NOMO-1 treated with dmso at 0.1 percent for 144 hours (cell line): ENCODE measurements at regions not wholly inside any gene's neighbourhood (a gene's known extent, or its start where the extent isn't known, plus 50 kb on each side); places are given as distances from the start of the nearest gene placed in this dataset.
"Not testable (repeated sequence)": the region's sequence is repeated elsewhere in the genome, so short reads cannot be mapped to it uniquely, and the experiment has no call there.

Experiments used
- DNase-seq: peaks from one replicate; lab custom pipeline; 2025; ENCODE audit not compliant: unreplicated experiment; lab: John Stamatoyannopoulos, UW

DNA sequence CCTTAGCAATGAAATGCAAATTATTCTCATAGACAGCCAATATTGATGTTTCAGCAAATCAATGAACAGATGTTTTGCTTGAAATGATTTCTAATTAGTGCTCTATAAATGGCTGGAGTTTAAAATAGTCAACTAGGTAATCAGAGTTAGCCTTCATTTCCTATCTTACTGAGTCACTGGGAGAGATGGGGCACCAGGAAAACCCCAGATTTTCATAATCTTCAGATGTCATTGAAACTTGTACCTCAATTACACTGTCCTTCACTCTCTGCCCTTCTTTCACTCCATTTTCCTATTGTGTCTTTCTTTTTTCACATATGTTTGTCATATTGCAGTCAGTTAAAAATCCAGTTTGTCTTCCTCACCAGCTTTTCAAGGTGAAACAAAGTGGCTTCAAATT lies 92.7 kb downstream of the C12orf75 start:
- DNase-seq = no peak

DNA sequence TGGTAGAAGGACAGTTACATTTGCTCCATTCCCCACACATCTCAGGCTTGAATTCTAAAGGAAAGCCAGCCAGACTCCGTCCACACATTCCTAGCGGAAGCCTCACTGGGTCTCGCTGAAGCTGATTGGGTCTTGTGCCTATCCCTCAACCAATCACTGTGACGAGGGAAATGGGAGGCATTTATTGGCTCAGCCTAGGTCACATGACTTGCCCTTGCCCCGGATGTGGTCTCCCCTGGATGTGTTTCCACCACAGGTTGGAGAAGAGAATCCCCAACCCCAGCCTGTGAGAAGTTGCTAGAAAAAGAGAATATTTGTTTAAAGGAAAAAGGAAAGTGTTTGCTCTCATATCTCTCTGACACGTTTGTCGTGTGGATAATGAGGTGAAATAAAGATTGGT lies 93.4 kb downstream of the C12orf75 start:
- DNase-seq = no peak

DNA sequence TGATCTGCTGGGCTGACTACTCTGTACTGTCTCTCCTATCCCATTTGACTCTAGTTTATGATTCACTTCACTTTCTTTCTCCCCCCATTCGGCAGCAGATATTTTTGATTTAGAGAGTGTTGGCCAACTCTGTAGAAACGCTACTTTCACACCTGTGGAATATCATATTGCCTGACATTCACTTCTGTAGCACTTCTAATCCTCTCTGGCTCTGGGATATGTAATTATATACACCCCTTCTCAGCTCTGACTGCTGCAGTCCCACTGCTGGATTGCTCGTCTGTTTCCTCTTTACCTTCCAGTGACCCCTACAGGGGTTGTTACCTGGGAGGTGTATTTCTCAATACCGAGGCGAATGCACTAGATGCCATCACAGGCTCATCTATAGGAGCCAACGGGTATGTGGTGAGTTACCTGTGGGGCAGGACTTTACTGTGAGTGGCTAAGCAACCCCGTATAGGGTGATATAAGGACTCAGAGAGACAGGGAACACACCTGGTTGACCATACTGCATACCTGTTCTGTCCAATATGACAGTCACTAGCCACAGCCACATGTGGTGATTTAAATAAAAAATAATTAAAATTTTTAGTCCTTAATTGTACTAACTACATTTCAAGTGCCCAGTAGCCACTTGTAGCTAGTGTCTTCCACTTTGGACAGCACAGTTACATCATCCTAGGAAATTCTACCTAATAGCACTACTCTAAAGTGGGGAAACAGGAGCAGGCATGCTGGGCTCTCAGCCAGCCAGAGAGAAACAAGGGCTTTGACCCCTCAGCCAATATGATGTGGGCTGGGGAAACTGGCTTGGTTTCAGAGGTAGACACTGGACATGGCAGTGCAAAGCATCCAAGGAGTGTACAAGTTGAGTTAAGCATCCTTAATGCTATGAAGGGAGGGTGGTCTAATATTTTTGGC lies 95.0 kb downstream of the C12orf75 start:
- DNase-seq = no peak

DNA sequence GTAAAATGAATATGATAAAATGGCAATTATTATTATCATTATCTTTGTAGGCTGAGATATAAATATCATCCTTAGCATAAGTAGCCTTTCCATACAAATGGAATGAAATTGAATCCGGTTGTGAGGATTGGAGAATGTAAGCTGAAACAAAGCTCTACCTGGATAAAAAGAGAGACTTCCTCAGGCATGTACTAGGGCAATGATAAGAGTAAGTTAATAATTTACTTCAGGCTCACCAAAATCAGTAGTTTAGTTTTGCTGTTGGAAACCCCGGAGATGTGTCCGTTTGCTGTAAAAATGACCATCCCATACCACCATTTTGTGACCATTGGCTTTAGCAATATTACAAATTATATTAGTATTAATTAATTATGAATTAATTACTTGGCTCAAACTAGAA lies 96.3 kb downstream of the C12orf75 start:
- DNase-seq = no peak

DNA sequence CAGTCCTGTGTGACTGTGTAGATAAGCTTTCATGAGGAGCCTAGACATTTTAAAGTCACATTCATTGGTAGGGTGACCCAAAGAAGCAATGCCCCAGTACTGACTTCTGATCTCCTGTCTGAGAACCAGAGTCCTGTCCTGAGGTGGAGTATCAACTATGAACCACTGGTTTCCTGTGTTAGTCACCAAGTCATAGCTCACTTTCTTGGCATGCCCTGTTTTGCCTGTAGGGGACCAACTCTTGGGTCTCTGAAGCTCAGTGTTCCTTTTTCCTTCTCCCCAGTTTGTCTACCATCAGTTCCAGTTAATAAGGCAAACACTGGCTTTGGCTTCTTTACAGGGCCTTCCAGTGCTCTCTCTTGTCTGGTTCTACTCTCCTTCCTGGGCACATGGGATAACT lies 97.4 kb downstream of the C12orf75 start:
- no peak for DNase-seq

DNA sequence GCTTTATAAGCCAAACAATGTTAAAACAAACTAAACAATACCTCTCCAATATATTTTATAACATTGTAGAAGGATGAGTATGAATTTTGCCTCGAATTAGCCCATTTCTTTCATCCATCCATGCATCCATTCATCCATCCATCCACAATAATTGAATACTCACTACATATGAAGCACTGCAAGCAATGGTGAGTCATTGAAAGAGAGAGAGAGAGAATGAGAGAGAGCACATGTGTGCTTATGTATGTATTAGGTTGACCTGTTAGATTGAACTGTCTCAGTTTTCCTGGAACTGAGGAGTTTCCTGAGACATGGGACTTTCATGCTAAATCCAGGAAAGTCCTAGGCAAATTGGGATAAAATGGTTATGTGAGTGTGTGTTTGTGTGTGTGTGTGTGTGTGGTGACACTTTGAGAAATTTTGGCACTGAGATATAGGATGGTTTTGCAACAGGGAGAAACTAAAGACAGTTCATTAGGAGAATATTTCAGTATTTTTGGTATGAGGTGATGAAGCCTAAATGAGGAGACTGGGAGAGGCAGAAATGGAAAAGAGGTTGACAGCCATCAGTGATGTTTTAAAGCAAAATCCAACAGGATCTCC lies 98.4 kb downstream of the C12orf75 start:
- DNase-seq = no peak

DNA sequence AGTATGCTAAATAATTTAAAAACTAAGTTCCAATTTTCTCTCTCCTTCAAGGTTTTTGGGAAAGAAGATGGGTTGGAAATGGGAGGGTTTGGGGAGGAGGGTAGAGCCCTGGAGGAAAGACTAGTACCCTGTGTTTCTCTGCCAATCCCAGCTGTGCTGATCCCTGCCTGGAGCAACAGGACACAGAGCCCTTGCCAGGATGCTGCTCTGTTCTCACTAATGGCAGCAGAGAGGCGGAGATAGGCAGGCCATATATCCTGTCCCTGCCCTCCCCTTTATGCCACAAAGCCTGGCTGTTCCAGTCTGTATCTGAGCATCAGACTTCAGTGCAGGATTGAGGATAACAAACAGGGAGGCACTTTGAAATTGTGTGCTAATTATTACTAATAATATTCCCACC lies 99.0 kb downstream of the C12orf75 start:
- no peak for DNase-seq

DNA sequence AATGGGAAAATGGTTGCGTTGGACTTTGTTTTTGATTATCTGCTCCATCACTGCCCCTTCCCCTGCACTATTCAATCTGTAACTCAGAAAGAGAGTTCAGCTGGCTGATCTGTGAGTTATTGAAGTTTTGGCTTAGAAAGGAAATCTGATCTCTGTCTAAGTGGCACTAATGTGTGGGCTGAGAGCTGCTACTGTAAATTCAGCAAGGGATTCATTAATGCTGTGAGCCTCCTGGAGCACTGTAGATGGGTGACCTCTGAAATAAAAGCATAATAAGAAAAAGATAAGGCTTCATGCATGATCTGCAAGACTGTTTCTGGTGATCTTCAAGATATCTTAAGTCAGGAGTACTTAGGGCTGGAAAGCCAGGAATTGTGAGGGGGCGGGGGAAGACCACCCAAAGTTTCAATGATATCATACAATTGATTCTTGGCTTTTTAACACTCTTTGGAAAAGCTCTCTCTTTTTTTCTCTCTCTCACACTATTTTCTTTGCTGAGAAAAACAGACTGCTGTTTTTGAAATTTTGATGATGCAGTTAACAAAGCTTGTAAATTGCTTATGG lies 101.1 kb downstream of the C12orf75 start:
- no peak for DNase-seq

DNA sequence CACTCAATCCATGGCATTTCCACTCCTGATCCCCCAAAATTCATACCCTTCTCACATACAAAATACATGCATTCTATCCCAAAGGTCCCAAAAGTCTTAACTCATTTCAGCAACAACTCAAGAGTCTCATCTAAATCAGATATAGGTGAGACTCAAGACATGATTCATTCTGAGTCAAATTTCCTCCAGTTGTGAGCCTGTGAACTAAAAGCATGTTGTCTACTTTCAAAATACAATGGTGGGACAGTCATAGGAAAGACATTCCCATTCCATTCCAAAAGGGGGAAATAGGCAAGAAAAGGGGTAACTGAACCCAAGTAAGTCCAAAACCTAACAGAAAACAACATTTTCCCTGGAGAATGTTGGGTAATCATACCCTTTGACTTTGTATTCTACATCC lies 103.3 kb downstream of the C12orf75 start:
- DNase-seq = no peak

DNA sequence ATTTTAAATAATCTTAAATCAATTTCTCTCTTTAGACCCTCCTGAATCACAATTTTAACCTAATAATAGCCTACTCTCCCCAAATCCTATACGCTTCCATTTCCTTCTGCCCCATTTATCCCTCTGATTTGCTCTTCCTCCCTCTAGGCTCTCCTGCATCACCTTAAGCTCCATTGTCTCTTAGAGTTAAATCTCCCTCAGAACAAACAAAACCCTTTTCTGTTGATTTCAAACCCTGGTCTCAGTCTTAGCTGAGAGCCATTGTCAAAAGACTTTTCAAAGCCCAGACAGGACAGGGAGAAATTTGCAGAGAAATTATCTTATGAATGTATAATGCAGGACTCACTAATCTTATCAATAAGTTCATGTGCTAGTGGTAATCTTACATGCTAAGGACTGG lies 106.1 kb downstream of the C12orf75 start:
- DNase-seq = no peak

DNA sequence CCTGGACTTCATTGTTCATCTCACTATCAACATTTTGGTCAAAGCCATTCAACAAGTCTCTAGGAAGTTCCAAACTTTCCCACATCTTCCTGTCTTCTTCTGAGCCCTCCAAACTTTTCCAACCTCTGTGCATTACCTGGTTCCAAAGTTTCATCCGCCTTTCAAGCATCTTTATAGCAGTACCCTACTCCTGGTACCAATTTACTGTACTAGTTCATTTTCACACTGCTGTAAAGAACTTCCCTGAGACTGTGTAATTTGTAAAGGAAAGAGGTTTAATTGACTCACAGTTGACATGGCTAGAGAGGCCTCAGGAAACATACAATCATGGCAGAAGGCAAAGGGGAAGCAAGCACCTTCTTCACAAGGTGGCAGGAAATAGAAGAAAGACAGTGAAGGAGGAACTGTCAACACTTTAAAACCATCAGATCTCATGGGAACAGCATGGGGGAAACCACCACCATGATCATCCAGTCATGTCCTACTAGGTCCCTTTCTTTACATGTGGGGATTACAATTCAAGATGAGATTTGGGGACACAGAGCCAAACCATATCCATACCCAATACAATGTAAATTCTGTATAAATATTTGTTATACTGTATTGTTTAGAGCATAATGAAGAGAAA lies 109.7 kb downstream of the C12orf75 start:
- no peak for DNase-seq

DNA sequence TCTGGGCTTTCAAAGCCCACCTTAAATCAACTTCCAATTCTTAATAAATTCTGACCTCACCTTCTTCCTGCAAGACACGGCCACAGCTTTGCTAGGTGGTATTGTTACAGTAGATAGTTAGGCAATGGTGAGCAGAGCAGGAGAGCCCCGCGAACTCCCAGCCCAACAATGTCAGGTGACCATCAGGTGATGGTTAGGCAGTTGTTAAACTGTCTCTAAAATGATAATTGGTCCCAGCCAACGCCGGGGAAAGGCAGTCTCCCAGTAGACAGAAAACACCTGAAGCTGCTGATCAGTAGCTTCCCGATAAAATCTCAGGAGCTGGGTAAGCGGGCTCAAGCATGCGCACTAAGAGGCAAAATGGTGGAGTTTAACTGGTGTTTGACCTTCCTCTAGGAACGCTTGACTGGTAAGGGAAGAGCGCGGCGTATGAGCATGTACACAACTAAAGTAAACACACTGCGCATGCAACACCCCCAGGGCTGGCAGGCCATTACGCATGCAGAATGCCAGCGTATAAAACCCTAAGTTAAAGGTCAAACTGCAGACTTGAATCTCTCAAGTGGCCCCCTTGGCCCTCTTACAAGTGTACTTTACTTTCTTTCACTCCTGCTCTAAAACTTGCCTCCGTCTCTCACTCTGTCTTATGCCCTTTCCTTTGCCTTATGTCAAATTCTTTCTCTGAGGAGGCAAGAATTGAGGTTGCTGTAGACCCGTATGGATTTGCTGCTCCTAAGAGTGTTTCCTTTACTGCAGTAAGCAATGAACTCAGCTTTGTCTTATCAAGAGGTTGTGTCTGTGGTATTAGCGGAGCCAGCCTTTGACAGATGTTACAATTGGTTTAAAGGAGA lies 113.5 kb downstream of the C12orf75 start:
- no peak for DNase-seq

DNA sequence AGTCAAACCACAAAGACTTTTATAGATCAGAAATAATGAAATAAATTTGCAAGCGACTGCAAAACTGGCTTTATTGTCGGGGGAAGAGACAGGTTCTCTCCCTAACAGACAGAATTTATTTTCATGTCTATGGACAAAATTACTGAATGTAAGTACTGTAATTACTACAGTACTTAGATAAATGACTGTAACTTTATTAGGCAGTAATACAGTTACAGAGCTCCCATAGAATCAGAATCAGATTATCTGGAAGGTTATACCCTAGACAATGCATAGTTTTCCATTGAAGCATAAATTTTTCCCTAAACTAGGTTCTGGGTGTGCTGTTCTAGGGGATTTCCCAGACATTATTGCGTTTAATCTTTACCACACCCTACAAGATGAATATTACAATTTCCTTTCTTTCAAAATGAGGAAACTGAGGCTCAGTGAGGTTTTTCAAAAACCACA lies 114.2 kb downstream of the C12orf75 start:
- no peak for DNase-seq

DNA sequence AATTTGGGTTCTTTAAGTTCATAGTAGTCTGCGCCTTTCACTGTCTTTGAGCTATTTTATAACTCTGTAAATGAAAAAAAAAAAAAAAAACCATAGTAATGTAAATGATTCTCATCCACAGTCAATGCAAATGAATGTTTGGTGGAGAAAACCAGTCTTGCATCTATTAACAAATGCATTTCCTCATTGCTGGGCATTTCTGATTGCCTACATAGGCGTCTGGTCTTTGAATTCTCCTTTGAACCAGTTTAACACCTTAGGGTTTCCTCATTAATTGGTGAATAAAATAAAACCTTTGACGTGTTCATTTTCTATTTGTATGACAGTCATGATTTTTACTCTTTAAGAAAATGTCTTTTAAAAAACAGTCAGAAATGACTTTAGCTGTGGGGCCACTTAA lies 114.8 kb downstream of the C12orf75 start:
- no peak for DNase-seq

DNA sequence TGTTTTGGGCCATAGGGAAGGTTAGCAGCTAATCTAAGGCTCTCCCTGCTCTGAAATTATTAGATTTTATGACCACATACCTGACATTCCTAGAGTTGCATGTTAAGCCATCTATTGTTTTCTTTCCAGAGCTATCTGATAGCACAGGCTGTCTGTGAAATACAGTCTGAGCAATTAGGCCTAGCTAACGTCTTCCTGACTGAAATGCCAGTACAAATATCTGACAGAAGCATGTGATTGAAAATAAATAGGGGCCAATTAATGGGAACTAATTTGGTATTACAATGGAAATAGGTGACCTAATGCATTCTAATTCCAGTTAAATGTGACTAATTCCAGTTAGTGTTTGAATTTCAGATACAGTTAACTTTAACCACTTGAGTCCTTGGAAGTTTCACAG lies 115.2 kb downstream of the C12orf75 start:
- no peak for DNase-seq

DNA sequence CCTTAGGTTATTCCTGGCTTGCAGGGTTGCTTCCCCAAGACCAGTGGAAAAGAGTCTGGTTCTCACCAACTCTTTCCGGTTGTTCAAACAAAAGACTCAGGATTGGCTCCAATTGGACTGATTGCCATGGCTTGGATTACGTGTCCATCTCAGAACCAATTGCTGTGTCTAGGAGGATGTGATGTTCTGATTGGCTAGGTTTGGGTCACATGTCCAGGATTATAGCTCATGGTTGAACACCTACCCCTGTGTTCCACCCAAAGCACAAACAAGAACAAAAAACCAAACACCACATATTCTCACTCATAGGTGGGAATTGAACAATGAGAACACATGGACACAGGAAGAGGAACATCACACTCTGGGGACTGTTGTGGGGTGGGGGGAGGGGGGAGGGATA lies 116.0 kb downstream of the C12orf75 start:
- DNase-seq = not testable (repeated sequence)

DNA sequence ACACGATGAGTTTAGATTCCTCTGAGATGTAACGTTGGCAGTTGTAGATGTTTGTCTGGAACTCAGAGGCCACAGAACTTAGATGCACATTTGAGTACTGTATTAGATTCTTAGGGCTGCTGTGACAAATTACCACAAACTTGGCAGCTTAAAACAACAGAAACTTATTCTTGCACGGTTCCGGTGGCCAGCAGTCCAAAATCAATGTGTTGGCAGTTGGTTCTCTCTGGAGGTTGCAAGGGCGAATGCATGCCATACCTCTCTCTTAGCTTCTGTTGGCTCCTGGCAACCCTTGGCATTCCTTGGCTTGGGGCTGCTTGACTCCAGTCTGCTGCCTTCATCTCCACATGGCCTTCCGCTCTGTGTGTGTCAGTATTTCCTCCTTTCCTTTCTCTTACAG lies 118.9 kb downstream of the C12orf75 start:
- DNase-seq = no peak

DNA sequence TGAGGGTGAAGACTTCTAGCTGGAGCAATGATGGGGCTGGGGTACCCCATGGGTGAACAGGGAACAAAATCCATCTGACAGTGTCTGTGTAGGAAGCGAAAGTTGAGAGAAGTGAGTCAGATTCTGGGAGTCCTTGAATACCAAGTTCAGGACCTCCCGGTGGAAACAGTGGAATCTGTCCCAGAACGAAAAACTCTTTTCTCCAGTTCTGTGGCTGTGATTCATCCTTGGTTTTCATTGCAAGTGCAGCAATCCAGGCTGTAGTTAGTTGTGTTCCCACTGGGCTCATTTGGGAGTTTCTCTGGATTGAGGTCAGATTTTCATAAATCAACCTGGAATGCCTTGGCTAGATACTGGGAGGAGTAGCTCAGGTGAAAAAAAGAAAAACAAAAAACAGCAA lies 120.7 kb downstream of the C12orf75 start:
- DNase-seq = no peak

DNA sequence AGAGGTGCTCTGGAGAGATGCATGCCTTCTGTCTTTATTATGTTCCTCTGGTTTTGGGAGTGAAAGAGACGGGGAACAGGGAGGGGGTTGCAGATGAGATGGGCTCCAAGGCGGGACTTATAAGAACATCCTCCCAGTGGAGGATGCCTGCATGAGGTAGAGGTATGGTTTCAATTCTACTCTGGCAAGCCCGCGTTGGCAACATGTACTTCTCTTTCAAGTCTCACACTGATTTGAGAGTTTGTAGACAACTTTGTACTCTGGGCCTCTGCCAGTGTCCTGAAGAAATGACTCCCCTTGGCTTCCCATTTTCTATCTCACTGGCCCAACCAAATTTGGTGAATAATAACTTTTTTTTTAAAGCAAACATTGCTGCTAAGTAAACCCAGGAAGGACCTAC lies 121.3 kb downstream of the C12orf75 start:
- no peak for DNase-seq

DNA sequence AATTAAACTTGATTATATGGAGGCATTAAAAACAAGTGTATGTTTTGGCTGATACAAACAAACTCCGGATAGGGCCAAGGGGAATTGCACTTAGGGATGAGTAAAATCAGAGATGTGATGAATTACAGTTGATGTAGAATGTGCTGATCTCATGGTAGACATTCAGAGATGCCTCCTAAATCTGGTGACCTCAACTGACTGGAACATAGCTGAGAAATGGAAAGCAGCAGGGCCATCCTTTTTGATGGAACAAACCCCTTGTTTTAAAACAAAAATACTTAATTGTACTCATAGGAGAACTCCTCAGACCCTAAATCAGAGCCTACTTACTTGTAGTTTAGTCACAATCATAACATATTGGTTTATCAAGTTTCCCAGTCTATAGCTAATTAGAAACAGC lies 122.8 kb downstream of the C12orf75 start:
- no peak for DNase-seq

DNA sequence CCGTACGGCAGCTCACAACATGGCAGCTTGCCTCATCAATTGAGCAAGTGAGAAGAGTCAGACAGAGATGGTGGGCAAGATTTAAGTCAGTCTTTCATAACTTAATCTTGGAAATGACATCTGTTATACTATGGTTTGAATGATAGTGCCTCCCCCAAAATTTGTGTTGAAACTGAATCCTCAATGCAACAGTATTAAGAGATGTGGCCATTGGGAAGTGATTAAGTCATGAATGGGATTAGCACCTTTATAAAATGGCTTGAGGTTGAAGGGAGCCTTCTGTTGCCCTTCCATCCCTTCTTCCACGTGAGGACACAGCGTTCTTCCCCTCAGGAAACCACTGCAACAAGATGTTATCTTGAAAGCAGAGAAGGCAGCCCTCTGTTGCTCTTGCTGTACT lies 124.2 kb downstream of the C12orf75 start:
- no peak for DNase-seq
